ENCODE measurements at regions not wholly inside any gene's neighbourhood (a gene's known extent, or its start where the extent isn't known, plus 50 kb on each side); places are given as distances from the start of the nearest gene placed in this dataset.

DNA sequence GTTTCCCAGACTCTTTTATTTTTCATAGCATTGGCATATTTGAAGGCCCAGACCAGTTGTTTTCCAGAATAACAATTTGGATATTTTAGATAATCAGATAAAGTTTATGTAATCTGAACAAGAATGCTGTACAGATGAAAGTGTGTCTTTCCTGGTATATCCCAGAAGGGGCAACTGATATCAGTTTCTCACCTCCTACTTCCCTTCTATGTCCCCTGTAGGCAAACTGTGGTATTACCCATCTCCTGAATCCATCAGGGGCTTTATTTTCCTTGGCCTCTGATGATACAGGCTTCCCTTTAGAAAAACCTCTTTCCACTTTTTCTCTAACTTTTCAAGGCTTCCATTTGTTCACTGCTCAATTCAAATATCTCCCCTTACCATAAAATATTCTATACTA lies 87.5 kb upstream of the RGS1 start:
- TF ChIP-seq, protein P1, sequence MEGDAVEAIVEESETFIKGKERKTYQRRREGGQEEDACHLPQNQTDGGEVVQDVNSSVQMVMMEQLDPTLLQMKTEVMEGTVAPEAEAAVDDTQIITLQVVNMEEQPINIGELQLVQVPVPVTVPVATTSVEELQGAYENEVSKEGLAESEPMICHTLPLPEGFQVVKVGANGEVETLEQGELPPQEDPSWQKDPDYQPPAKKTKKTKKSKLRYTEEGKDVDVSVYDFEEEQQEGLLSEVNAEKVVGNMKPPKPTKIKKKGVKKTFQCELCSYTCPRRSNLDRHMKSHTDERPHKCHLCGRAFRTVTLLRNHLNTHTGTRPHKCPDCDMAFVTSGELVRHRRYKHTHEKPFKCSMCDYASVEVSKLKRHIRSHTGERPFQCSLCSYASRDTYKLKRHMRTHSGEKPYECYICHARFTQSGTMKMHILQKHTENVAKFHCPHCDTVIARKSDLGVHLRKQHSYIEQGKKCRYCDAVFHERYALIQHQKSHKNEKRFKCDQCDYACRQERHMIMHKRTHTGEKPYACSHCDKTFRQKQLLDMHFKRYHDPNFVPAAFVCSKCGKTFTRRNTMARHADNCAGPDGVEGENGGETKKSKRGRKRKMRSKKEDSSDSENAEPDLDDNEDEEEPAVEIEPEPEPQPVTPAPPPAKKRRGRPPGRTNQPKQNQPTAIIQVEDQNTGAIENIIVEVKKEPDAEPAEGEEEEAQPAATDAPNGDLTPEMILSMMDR (IDR thresholded peaks at IDR 0.05), result no peak
- TF ChIP-seq RAD21 (conservative IDR thresholded peaks at IDR 0.05 in 1 of 2, IDR thresholded peaks at IDR 0.05 in 1 of 2) (no peak), POLR2A (IDR thresholded peaks at IDR 0.05; ENCODE audit: low read length) (no peak), ZNF302 (CRISPR knock-in tag; IDR thresholded peaks at IDR 0.05) (no peak), EP300 (IDR thresholded peaks at IDR 0.05) (no peak)

Data from A549 (cell line).